Middle frontal gyrus (tissue), 1 donor: ENCODE measurements at regions not wholly inside any gene's neighbourhood (a gene's known extent, or its start where the extent isn't known, plus 50 kb on each side); places are given as distances from the start of the nearest gene placed in this dataset.
"Not testable (repeated sequence)": the region's sequence is repeated elsewhere in the genome, so short reads cannot be mapped to it uniquely, and the experiment has no call there.

ENCODE experiments used
- DNase-seq: peaks from one replicate; pipeline ENCODE4 v3.0.0-alpha.2; 2015; ENCODE audit warnings: low spot score; ENCODE audit errors: extremely low spot score

- DNase-seq, result no peak
These were observed 122.1 kb downstream of the ARL4C start for GRCh38 chr2:234374736-234375135.

- DNase-seq, result no peak
These were observed 122.8 kb downstream of the ARL4C start for GRCh38 chr2:234374150-234374508.

GRCh38 chr2:234373481-234374149, 123.3 kb downstream of the ARL4C start:
- DNase-seq, result no peak

- DNase-seq, result no peak
These were observed 123.8 kb downstream of the ARL4C start for GRCh38 chr2:234373060-234373459.

GRCh38 chr2:234372506-234372905, 124.4 kb downstream of the ARL4C start:
- no peak for DNase-seq

GRCh38 chr2:234368861-234369261, 128.0 kb downstream of the ARL4C start:
- DNase-seq, result no peak

- no peak for DNase-seq
These were observed 130.0 kb downstream of the ARL4C start for GRCh38 chr2:234366891-234367290.

GRCh38 chr2:234364661-234365060, 132.2 kb downstream of the ARL4C start:
- DNase-seq, result no peak

GRCh38 chr2:234363647-234364294, 133.1 kb downstream of the ARL4C start:
- no peak for DNase-seq

- DNase-seq, result no peak
These were observed 133.8 kb downstream of the ARL4C start for GRCh38 chr2:234363011-234363487.

- not testable (repeated sequence) for DNase-seq
These were observed 136.4 kb downstream of the ARL4C start for GRCh38 chr2:234360313-234360975.

GRCh38 chr2:234357666-234358065, 139.2 kb downstream of the ARL4C start:
- no peak for DNase-seq

GRCh38 chr2:234355808-234356365, 141.0 kb downstream of the ARL4C start:
- no peak for DNase-seq

GRCh38 chr2:234355021-234355720, 141.7 kb downstream of the ARL4C start:
- no peak for DNase-seq

- DNase-seq, result no peak
These were observed 144.6 kb downstream of the ARL4C start for GRCh38 chr2:234352270-234352669.

GRCh38 chr2:234351866-234352265, 145.0 kb downstream of the ARL4C start:
- not testable (repeated sequence) for DNase-seq

GRCh38 chr2:234348081-234348480, 148.8 kb downstream of the ARL4C start:
- DNase-seq, result no peak

GRCh38 chr2:234345921-234346320, 151.0 kb downstream of the ARL4C start:
- DNase-seq, result no peak

- DNase-seq, result no peak
These were observed 152.9 kb downstream of the ARL4C start for GRCh38 chr2:234344012-234344411.

GRCh38 chr2:234343372-234343771, 153.5 kb downstream of the ARL4C start:
- DNase-seq, result no peak

- DNase-seq, result no peak
These were observed 155.4 kb downstream of the ARL4C start for GRCh38 chr2:234341306-234341985.
